Astrocyte (in vitro differentiated cells and primary cell): ENCODE measurements at regions not wholly inside any gene's neighbourhood (a gene's known extent, or its start where the extent isn't known, plus 50 kb on each side); places are given as distances from the start of the nearest gene placed in this dataset.
"Not testable (repeated sequence)": the region's sequence is repeated elsewhere in the genome, so short reads cannot be mapped to it uniquely, and the experiment has no call there.

ENCODE experiments used
- DNase-seq: peaks from one replicate; pipeline ENCODE4 v3.0.0-alpha.2; 2010; ENCODE audit warnings: low read depth
- FAIRE-seq: peaks from 2 replicates; lab custom pipeline; 2011; peaks lifted over from hg19 to GRCh38; lab: Jason Lieb, UNC
- H2AFZ ChIP-seq: 2 replicates; pipeline ENCODE4 v1.6.0; 2012; ENCODE audit warnings: low read depth, low read length, inconsistent platforms
- H3K27ac ChIP-seq: 2 replicates; pipeline ENCODE4 v1.5.1; 2011; ENCODE audit warnings: low read depth, low read length, inconsistent platforms
- H3K27me3 ChIP-seq: 2 replicates; pipeline ENCODE4 v1.6.0; 2011; ENCODE audit warnings: low read length, inconsistent platforms; ENCODE audit not compliant: insufficient read depth
- H3K36me3 ChIP-seq: 2 replicates; pipeline ENCODE4 v1.5.1; 2011; ENCODE audit warnings: low read length, inconsistent platforms; ENCODE audit not compliant: insufficient read depth
- H3K4me1 ChIP-seq: 2 replicates; pipeline ENCODE4 v1.5.1; 2011; ENCODE audit warnings: low read length, inconsistent platforms; ENCODE audit not compliant: insufficient read depth
- H3K4me2 ChIP-seq: 2 replicates; pipeline ENCODE4 v1.6.0; 2012; ENCODE audit warnings: low read length, inconsistent platforms
- H3K4me3 ChIP-seq: 2 replicates; pipeline ENCODE4 v1.5.1; 2011; ENCODE audit warnings: low read depth, mild to moderate bottlenecking, low read length, inconsistent platforms; ENCODE audit not compliant: insufficient read depth
- H3K79me2 ChIP-seq: 2 replicates; pipeline ENCODE4 v1.6.0; 2012; ENCODE audit warnings: mild to moderate bottlenecking, low read length, inconsistent platforms; ENCODE audit not compliant: insufficient read depth
- H3K9ac ChIP-seq: 2 replicates; pipeline ENCODE4 v1.6.0; 2012; ENCODE audit warnings: mild to moderate bottlenecking, low read length, inconsistent platforms
- H3K9me3 ChIP-seq: 2 replicates; pipeline ENCODE4 v1.5.1; 2012; ENCODE audit warnings: low read depth, mild to moderate bottlenecking, low read length, inconsistent platforms; ENCODE audit not compliant: insufficient read depth
- H4K20me1 ChIP-seq: 2 replicates; pipeline ENCODE4 v1.6.0; 2012; ENCODE audit warnings: low read length, inconsistent platforms; ENCODE audit not compliant: insufficient read depth
- H3K27ac Mint-ChIP-seq: one replicate; pipeline ENCODE4 v1.8.0; 2021; ENCODE audit warnings: mild to moderate bottlenecking, mixed read lengths; ENCODE audit not compliant: unreplicated experiment
- H3K27me3 Mint-ChIP-seq: one replicate; pipeline ENCODE4 v1.8.0; 2021; ENCODE audit warnings: low read depth, mixed read lengths; ENCODE audit not compliant: unreplicated experiment
- H3K36me3 Mint-ChIP-seq: one replicate; pipeline ENCODE4 v1.8.0; 2021; ENCODE audit warnings: low read depth, mixed read lengths; ENCODE audit not compliant: unreplicated experiment
- H3K4me1 Mint-ChIP-seq: one replicate; pipeline ENCODE4 v1.8.0; 2021; ENCODE audit warnings: low read depth, mixed read lengths; ENCODE audit not compliant: unreplicated experiment
- H3K4me3 Mint-ChIP-seq: one replicate; pipeline ENCODE4 v1.8.0; 2021; ENCODE audit warnings: mild to moderate bottlenecking, moderate library complexity, mixed read lengths; ENCODE audit not compliant: unreplicated experiment
- H3K9me3 Mint-ChIP-seq: one replicate; pipeline ENCODE4 v1.8.0; 2021; ENCODE audit warnings: mild to moderate bottlenecking, mixed read lengths; ENCODE audit not compliant: unreplicated experiment
- EZH2 ChIP-seq: IDR thresholded peaks from 2 replicates; pipeline ENCODE4 v1.6.1; 2012; ENCODE audit warnings: mild to moderate bottlenecking, low read length, inconsistent platforms; ENCODE audit not compliant: insufficient read depth
- TF ChIP-seq, protein P1 (sequence below): IDR thresholded peaks from 2 replicates; pipeline ENCODE4 v1.5.1; 2011; ENCODE audit warnings: low read depth, mild to moderate bottlenecking, inconsistent platforms, low read length, moderate library complexity; ENCODE audit not compliant: insufficient read depth

DNA sequence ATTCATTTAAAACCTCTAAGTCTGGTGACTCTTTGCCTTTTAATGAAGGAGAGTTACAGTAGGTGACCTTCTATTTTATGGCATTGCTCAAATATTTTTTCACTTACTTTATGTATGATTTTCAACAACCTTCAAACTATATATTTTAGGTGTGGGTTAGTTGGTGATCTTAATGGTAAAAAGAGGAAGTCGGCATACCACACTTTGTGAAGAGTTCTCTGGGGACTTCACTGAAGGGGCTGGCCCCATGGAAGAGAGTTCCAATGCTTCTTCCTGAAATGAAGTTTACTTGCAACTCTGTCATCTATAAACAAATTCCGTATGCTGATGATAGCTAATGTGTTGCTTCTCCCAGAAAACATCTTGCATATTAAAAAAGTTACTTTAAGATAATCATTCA is 647.0 kb upstream of the SGO1 start:
- no peaks in the 10 kb centered on the region for H3K4me1 Mint-ChIP-seq
- no peak for DNase-seq
- FAIRE-seq = no peak
- TF ChIP-seq, protein P1, sequence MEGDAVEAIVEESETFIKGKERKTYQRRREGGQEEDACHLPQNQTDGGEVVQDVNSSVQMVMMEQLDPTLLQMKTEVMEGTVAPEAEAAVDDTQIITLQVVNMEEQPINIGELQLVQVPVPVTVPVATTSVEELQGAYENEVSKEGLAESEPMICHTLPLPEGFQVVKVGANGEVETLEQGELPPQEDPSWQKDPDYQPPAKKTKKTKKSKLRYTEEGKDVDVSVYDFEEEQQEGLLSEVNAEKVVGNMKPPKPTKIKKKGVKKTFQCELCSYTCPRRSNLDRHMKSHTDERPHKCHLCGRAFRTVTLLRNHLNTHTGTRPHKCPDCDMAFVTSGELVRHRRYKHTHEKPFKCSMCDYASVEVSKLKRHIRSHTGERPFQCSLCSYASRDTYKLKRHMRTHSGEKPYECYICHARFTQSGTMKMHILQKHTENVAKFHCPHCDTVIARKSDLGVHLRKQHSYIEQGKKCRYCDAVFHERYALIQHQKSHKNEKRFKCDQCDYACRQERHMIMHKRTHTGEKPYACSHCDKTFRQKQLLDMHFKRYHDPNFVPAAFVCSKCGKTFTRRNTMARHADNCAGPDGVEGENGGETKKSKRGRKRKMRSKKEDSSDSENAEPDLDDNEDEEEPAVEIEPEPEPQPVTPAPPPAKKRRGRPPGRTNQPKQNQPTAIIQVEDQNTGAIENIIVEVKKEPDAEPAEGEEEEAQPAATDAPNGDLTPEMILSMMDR = no peak
- no peak for TF ChIP-seq EZH2
- Histone ChIP-seq H2AFZ (no peak overlapping the region), H3K9me3 (no peaks in the 10 kb centered on the region), H3K36me3 (no peaks in the 10 kb centered on the region), H3K4me1 (no peaks in the 10 kb centered on the region), H4K20me1 (no peaks in the 10 kb centered on the region), H3K9ac (no peak overlapping the region), H3K27me3 (no peaks in the 10 kb centered on the region), H3K27ac (no peak overlapping the region), H3K4me2 (no peak overlapping the region), H3K4me3 (no peak overlapping the region), H3K79me2 (no peaks in the 10 kb centered on the region)
- H3K4me3 Mint-ChIP-seq = no peak overlapping the region
- no peaks in the 10 kb centered on the region for H3K27me3 Mint-ChIP-seq
- H3K9me3 Mint-ChIP-seq = peaks cover 2% of the 10 kb centered on the region
- no peak overlapping the region for H3K27ac Mint-ChIP-seq
- H3K36me3 Mint-ChIP-seq = no peaks in the 10 kb centered on the region

DNA sequence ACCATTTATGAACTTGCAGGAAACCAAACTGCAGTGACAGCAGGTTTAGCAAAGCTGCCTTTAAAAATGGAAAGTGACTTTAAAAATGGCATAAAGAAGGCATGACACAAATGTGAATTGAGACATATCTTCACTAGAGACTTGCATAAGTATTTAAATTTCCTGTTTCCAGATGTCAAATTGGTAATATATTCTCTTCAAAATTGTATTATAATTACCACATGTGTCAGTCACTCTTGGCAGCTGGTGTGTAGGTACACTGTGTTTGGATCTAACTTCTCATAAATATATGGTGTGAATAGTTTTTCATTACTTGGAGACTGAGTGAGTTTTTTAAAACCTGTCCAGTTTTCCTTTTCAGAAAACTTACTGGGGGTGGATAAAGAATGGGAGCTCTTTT is 636.2 kb upstream of the SGO1 start:
- no peak overlapping the region for H3K4me3 Mint-ChIP-seq
- Histone ChIP-seq H2AFZ (no peak overlapping the region), H3K4me1 (no peaks in the 10 kb centered on the region), H3K79me2 (no peaks in the 10 kb centered on the region), H3K9ac (no peak overlapping the region), H3K9me3 (no peaks in the 10 kb centered on the region), H4K20me1 (no peaks in the 10 kb centered on the region), H3K27ac (no peak overlapping the region), H3K27me3 (no peaks in the 10 kb centered on the region), H3K36me3 (no peaks in the 10 kb centered on the region), H3K4me2 (no peak overlapping the region), H3K4me3 (no peak overlapping the region)
- no peak overlapping the region for H3K27ac Mint-ChIP-seq
- peaks cover 9% of the 10 kb centered on the region for H3K9me3 Mint-ChIP-seq
- no peak for DNase-seq
- no peaks in the 10 kb centered on the region for H3K4me1 Mint-ChIP-seq
- no peaks in the 10 kb centered on the region for H3K27me3 Mint-ChIP-seq
- no peaks in the 10 kb centered on the region for H3K36me3 Mint-ChIP-seq
- no peak for TF ChIP-seq EZH2
- TF ChIP-seq, protein P1 = no peak
- no peak for FAIRE-seq

DNA sequence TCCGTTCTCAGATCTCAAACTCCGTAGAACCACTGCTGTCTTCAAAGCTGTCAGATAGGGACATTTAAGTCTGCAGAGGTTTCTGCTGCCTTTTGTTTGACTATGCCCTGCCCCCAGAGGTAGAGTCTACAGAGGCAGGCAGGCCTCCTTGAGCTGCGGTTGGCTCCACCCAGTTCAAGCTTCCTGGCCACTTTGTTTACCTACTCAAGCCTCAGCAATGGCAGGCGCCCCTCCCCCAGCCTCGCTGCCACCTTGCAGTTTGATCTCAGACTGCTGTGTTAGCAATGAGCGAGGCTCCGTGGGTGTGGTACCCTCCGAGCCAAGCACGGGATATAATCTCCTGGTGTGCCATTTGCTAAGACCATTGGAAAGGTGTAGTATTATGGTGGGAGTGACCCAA is 634.9 kb upstream of the SGO1 start:
- FAIRE-seq, H2AFZ ChIP-seq, DNase-seq, H3K4me3 ChIP-seq, H3K9ac ChIP-seq, H3K27ac Mint-ChIP-seq, H3K36me3 ChIP-seq, H3K9me3 ChIP-seq, H3K36me3 Mint-ChIP-seq, H3K4me1 ChIP-seq, H3K27me3 Mint-ChIP-seq, H3K27ac ChIP-seq, H3K27me3 ChIP-seq, H3K79me2 ChIP-seq, H4K20me1 ChIP-seq, H3K9me3 Mint-ChIP-seq, H3K4me1 Mint-ChIP-seq, H3K4me3 Mint-ChIP-seq, H3K4me2 ChIP-seq: not testable (repeated sequence)
